Dedifferentiated amniotic fluid mesenchymal stem cell (primary cell): ENCODE measurements at regions not wholly inside any gene's neighbourhood (a gene's known extent, or its start where the extent isn't known, plus 50 kb on each side); places are given as distances from the start of the nearest gene placed in this dataset.
"Not testable (repeated sequence)": the region's sequence is repeated elsewhere in the genome, so short reads cannot be mapped to it uniquely, and the experiment has no call there.

Experiments
- DNase-seq: peaks from one replicate; pipeline ENCODE4 v3.0.0-alpha.2; 2016; ENCODE audit errors: extremely low spot score

- DNase-seq = not testable (repeated sequence)
These were observed 136.5 kb downstream of the ZNF92 start for GRCh38 chr7:65510187-65510538.

GRCh38 chr7:65519751-65520150 is 146.1 kb downstream of the ZNF92 start:
- not testable (repeated sequence) for DNase-seq

GRCh38 chr7:65545465-65546161 is 172.0 kb downstream of the ZNF92 start:
- not testable (repeated sequence) for DNase-seq

GRCh38 chr7:65549589-65550443 is 176.2 kb downstream of the ZNF92 start:
- not testable (repeated sequence) for DNase-seq

- not testable (repeated sequence) for DNase-seq
These were observed 176.8 kb downstream of the ZNF92 start for GRCh38 chr7:65550444-65550809.

- not testable (repeated sequence) for DNase-seq
These were observed 177.4 kb downstream of the ZNF92 start for GRCh38 chr7:65551042-65551441.

- DNase-seq = not testable (repeated sequence)
These were observed 181.2 kb downstream of the ZNF92 start for GRCh38 chr7:65554553-65555476.

- not testable (repeated sequence) for DNase-seq
These were observed 184.9 kb downstream of the ZNF92 start for GRCh38 chr7:65558584-65558983.

- DNase-seq = not testable (repeated sequence)
These were observed 188.2 kb downstream of the ZNF92 start for GRCh38 chr7:65561786-65562372.

- DNase-seq = not testable (repeated sequence)
These were observed 188.9 kb downstream of the ZNF92 start for GRCh38 chr7:65562522-65562921.

- DNase-seq = not testable (repeated sequence)
These were observed 189.7 kb downstream of the ZNF92 start for GRCh38 chr7:65563333-65563732.

GRCh38 chr7:65568226-65568625 is 194.6 kb downstream of the ZNF92 start:
- DNase-seq = not testable (repeated sequence)

GRCh38 chr7:65570990-65571389 is 197.3 kb downstream of the ZNF92 start:
- not testable (repeated sequence) for DNase-seq

- DNase-seq = not testable (repeated sequence)
These were observed 198.9 kb downstream of the ZNF92 start for GRCh38 chr7:65572581-65572980.

- not testable (repeated sequence) for DNase-seq
These were observed 202.7 kb downstream of the ZNF92 start for GRCh38 chr7:65576370-65576769.

- DNase-seq = not testable (repeated sequence)
These were observed 209.0 kb downstream of the ZNF92 start for GRCh38 chr7:65582518-65583119.

- DNase-seq = not testable (repeated sequence)
These were observed 228.8 kb downstream of the ZNF92 start for GRCh38 chr7:65602495-65602894.

GRCh38 chr7:65609131-65609530 is 235.5 kb downstream of the ZNF92 start:
- DNase-seq = no peak

GRCh38 chr7:65613644-65614289 is 240.1 kb downstream of the ZNF92 start:
- DNase-seq = not testable (repeated sequence)

GRCh38 chr7:65616111-65616510 is 242.5 kb downstream of the ZNF92 start:
- DNase-seq = not testable (repeated sequence)
